Activated B cell treated with CpG ODN at 0.5 μM for 24 hours (primary cell): ENCODE measurements at regions not wholly inside any gene's neighbourhood (a gene's known extent, or its start where the extent isn't known, plus 50 kb on each side); places are given as distances from the start of the nearest gene placed in this dataset.
"Not testable (repeated sequence)": the region's sequence is repeated elsewhere in the genome, so short reads cannot be mapped to it uniquely, and the experiment has no call there.

Source experiments
- ATAC-seq: fragments of 200-7000 bp; cut with Tn5 transposase; one replicate; pipeline ENCODE4 v1.10.0; 2021; ENCODE audit warnings: low read depth, mild to moderate bottlenecking, moderate library complexity
- CTCF ChIA-PET: fragments of 350-600 bp; sonication (Branson Sonifier 250); formaldehyde crosslinking; loops from one replicate; lab custom pipeline; 2021; ENCODE audit warnings: antibody characterized with exemption; lab: Charles Lee
- POLR2A ChIA-PET: fragments of 350-600 bp; sonication (Branson Sonifier 250); formaldehyde crosslinking; loops from one replicate; lab custom pipeline; 2021; ENCODE audit warnings: antibody characterized with exemption; lab: Charles Lee
- DNase-seq: peaks from one replicate; pipeline ENCODE4 v3.0.0; 2022
- H3K27ac Mint-ChIP-seq: one replicate; pipeline ENCODE4 v1.8.0; 2020; ENCODE audit warnings: mixed read lengths
- H3K27me3 Mint-ChIP-seq: one replicate; pipeline ENCODE4 v1.8.0; 2021; ENCODE audit warnings: mixed read lengths
- H3K36me3 Mint-ChIP-seq: one replicate; pipeline ENCODE4 v1.8.0; 2021; ENCODE audit warnings: low read depth, mixed read lengths
- H3K4me1 Mint-ChIP-seq: one replicate; pipeline ENCODE4 v1.8.0; 2021; ENCODE audit warnings: mixed read lengths
- H3K4me3 Mint-ChIP-seq: one replicate; pipeline ENCODE4 v1.8.0; 2020; ENCODE audit warnings: mild to moderate bottlenecking, mixed read lengths
- H3K9me3 Mint-ChIP-seq: one replicate; pipeline ENCODE4 v1.8.0; 2020; ENCODE audit warnings: mixed read lengths
- intact Hi-C: fragments of 100-400 bp; cut with micrococcal nuclease; formaldehyde crosslinking; loops from one replicate; pipeline ENCODE4 v1.15.1; 2024
- TF ChIP-seq, protein P1 (sequence below): fragments of 200-600 bp; IDR thresholded peaks from one replicate; pipeline ENCODE4 v1.8.0; 2022; ENCODE audit warnings: antibody characterized with exemption, mild to moderate bottlenecking

DNA sequence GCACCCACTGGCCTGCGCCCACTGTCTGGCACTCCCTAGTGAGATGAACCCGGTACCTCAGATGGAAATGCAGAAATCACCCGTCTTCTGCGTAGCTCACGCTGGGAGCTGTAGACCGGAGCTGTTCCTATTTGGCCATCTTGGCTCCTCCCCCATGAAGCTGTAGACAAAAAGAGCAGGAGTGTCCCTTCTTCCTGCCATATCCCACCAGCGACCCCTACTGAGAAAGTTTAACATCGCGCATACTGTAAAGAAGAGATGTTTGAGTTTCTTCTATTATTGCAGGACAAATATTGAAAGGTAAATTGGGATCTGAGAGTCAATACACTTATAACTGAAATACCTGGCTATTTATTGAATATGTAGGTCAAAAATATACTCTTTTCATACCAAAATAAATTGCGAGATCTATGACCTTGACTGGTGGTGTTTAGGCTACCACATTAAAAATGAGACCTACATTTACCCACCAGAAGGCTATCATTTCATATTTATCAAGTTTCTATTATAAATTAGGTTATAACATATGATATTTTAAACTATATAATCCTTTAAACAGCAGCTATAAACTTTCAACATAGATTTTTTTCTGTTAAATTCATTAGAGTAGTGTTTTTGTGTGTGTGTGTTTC, 586.3 kb downstream of the HTR1B start:
- Mint-ChIP-seq H3K27me3 (no peaks in the 10 kb centered on the region), H3K27ac (no peak overlapping the region), H3K9me3 (peaks cover 5% of the 10 kb centered on the region), H3K4me1 (no peaks in the 10 kb centered on the region), H3K4me3 (no peak overlapping the region), H3K36me3 (no peaks in the 10 kb centered on the region)
- CTCF ChIA-PET, result no interaction called here
- DNase-seq (no peak), ATAC-seq (no peak)
- POLR2A ChIA-PET, result no interaction called here
- TF ChIP-seq, protein P1, sequence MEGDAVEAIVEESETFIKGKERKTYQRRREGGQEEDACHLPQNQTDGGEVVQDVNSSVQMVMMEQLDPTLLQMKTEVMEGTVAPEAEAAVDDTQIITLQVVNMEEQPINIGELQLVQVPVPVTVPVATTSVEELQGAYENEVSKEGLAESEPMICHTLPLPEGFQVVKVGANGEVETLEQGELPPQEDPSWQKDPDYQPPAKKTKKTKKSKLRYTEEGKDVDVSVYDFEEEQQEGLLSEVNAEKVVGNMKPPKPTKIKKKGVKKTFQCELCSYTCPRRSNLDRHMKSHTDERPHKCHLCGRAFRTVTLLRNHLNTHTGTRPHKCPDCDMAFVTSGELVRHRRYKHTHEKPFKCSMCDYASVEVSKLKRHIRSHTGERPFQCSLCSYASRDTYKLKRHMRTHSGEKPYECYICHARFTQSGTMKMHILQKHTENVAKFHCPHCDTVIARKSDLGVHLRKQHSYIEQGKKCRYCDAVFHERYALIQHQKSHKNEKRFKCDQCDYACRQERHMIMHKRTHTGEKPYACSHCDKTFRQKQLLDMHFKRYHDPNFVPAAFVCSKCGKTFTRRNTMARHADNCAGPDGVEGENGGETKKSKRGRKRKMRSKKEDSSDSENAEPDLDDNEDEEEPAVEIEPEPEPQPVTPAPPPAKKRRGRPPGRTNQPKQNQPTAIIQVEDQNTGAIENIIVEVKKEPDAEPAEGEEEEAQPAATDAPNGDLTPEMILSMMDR, result no peak
- intact Hi-C loops, result no loop called here

DNA sequence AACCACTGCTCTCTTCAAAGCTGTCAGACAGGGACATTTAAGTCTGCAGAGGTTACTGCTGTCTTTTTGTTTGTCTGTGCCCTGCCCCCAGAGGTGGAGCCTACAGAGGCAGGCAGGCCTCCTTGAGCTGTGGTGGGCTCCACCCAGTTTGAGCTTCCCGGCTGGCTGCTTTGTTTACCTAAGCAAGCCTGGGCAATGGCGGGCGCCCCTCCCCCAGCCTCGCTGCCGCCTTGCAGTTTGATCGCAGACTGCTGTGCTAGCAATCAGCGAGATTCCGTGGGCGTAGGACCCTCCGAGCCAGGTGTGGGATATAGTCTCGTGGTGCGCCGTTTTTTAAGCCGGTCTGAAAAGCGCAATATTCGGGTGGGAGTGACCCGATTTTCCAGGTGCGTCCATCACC, 586.9 kb downstream of the HTR1B start:
- CTCF ChIA-PET, H3K9me3 Mint-ChIP-seq, H3K27ac Mint-ChIP-seq: not testable (repeated sequence)

DNA sequence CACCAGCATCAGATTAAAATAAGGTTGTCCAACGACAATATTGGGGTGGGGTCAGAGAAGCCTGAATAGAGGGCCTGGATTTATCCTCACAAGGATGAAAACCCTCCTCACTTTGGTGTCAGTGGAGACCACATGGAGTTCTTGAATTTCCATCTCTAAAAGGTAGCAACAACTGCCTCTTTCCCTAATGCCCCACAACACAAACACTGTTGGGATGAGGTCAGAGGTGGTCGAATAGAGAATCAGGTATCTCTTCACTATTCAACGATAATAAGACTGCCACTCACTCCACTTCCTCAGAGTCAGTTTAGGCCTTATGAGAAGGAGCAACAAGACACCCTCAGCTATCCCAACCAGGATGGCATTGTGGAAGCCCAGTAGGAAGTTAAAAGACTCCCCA, 596.1 kb downstream of the HTR1B start:
- H3K9me3 Mint-ChIP-seq, result peaks cover 4% of the 10 kb centered on the region
- ATAC-seq, result no peak
- H3K27ac Mint-ChIP-seq, result no peak overlapping the region
- CTCF ChIA-PET, result no interaction called here
- no peak for DNase-seq
- no peaks in the 10 kb centered on the region for H3K27me3 Mint-ChIP-seq
- no peak overlapping the region for H3K4me3 Mint-ChIP-seq
- POLR2A ChIA-PET, result no interaction called here
- intact Hi-C loops, result no loop called here
- no peaks in the 10 kb centered on the region for H3K36me3 Mint-ChIP-seq
- no peaks in the 10 kb centered on the region for H3K4me1 Mint-ChIP-seq
- TF ChIP-seq, protein P1, result no peak

More for the DNA sequence above, 586.9 kb downstream of the HTR1B start:
- H3K4me3 Mint-ChIP-seq, H3K27me3 Mint-ChIP-seq, POLR2A ChIA-PET, ATAC-seq, H3K4me1 Mint-ChIP-seq, intact Hi-C loops, H3K36me3 Mint-ChIP-seq, DNase-seq: not testable (repeated sequence)

DNA sequence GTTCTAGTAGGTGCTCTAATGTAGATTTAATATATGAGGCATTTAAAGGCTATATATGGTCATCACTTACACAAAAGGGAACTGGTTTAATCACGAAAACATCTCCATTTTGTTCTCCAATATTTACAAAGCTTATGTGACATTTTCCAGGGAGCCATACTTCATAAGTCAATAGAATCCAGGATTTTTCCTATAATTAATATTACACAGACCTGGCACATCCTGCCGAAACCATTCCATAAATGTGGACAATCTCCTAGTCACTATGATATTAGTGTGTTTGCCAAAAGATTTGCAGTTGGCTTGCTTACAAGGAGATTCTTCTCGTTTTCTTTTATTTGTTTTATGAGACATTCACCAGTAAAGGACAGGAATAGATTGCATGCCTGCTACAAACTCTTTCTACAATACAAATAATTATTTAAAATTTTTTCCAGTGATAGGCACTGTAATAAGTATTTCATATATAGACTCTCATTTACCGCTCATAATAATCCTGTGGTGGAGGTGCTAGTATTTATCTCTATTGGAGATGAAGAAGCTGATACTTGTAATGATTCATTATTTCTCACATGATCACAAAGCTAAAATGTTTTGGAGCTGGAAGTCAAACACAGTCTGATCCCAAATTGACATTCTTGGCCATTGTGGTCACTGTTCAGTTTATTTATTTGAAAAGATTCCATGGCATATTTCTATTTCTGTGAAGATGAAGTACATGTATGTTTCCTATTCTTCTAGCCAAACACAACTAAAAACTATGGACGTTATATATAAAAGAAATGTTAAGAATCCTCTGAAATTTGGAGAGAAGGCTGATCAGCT, 597.0 kb downstream of the HTR1B start:
- Mint-ChIP-seq H3K27me3 (no peaks in the 10 kb centered on the region), H3K36me3 (no peaks in the 10 kb centered on the region), H3K4me3 (no peak overlapping the region), H3K27ac (no peak overlapping the region), H3K4me1 (no peaks in the 10 kb centered on the region), H3K9me3 (peaks cover 5% of the 10 kb centered on the region)
- no peak for ATAC-seq
- intact Hi-C loops, result no loop called here
- DNase-seq, result no peak
- TF ChIP-seq, protein P1, result no peak
- POLR2A ChIA-PET, result no interaction called here
- CTCF ChIA-PET, result no interaction called here

DNA sequence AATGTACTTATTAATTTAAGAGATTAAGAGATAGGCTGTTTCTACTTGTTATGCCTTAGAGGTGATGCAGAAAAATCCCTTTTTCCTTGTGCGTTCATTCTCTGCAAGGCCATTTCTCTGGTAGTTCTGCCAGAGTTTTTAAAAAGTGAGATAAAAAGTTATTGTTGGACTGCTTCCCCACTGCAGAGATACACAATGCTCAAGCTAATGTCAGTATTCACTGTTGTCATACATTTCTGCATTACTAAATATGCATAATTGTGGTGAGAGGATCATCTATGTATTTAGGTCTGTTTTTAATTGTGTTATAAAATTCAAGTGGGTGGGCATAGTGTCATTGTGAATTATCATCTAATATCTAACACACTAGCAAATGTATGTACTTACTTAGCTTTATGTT, 600.4 kb downstream of the HTR1B start:
- H3K27me3 Mint-ChIP-seq, result no peaks in the 10 kb centered on the region
- ATAC-seq (no peak), DNase-seq (no peak)
- no peak overlapping the region for H3K4me3 Mint-ChIP-seq
- intact Hi-C loops, result loop anchor here (5.0 kb wide), 1 partner anchor 1006 kb away; no protein-coding TSS in a partner anchor
- no peaks in the 10 kb centered on the region for H3K36me3 Mint-ChIP-seq
- TF ChIP-seq, protein P1, result no peak
- CTCF ChIA-PET, result no interaction called here
- POLR2A ChIA-PET, result no interaction called here
- H3K4me1 Mint-ChIP-seq, result no peaks in the 10 kb centered on the region
- H3K27ac Mint-ChIP-seq, result no peak overlapping the region
- peaks cover 2% of the 10 kb centered on the region for H3K9me3 Mint-ChIP-seq
